Neural cell (in vitro differentiated cells): ENCODE measurements at regions not wholly inside any gene's neighbourhood (a gene's known extent, or its start where the extent isn't known, plus 50 kb on each side); places are given as distances from the start of the nearest gene placed in this dataset.

Experiments
- H2AFZ ChIP-seq: fragments of 200-600, 300-800 bp; sonication (generic), shearing (Covaris generic); 2 replicates; pipeline ENCODE4 v1.6.0; 2014; ENCODE audit warnings: low read depth, mild to moderate bottlenecking, antibody characterized with exemption, low read length, moderate library complexity
- H3F3A ChIP-seq: fragments of 200-600 bp; shearing (Covaris generic); 2 replicates; pipeline ENCODE4 v1.6.1; 2016; ENCODE audit warnings: mild to moderate bottlenecking, moderate library complexity, mixed read lengths, antibody characterized with exemption, low read length; ENCODE audit not compliant: insufficient read depth, poor library complexity, severe bottlenecking
- H3K27ac ChIP-seq: fragments of 200-600, 300-800 bp; sonication (generic), shearing (Covaris generic); 2 replicates; pipeline ENCODE4 v1.5.1; 2014; ENCODE audit warnings: mild to moderate bottlenecking, low read length, moderate library complexity
- H3K27me3 ChIP-seq: fragments of 300-800, 200-600 bp; sonication (generic), shearing (Covaris generic); 2 replicates; pipeline ENCODE4 v1.6.0; 2014; ENCODE audit warnings: mild to moderate bottlenecking, low read depth, low read length, moderate library complexity; ENCODE audit not compliant: insufficient read depth
- H3K36me3 ChIP-seq: fragments of 300-800, 200-600 bp; sonication (generic), shearing (Covaris generic); 2 replicates; pipeline ENCODE4 v1.5.1; 2014; ENCODE audit warnings: mild to moderate bottlenecking, antibody characterized with exemption, low read length, moderate library complexity; ENCODE audit not compliant: insufficient read depth
- H3K4me2 ChIP-seq: fragments of 300-800, 200-600 bp; sonication (generic), shearing (Covaris generic); 2 replicates; pipeline ENCODE4 v1.6.0; 2014; ENCODE audit warnings: mild to moderate bottlenecking, low read length
- H3K4me3 ChIP-seq: fragments of 300-800, 200-600 bp; sonication (generic), shearing (Covaris generic); 2 replicates; pipeline ENCODE4 v1.5.1; 2014; ENCODE audit warnings: mild to moderate bottlenecking, low read length, moderate library complexity
- H3K79me2 ChIP-seq: fragments of 200-600 bp; shearing (Covaris generic); replicated peaks from 2 replicates; pipeline ENCODE4 v1.6.0; 2014; ENCODE audit warnings: mild to moderate bottlenecking, low read length, moderate library complexity; ENCODE audit not compliant: insufficient read depth
- H3K9ac ChIP-seq: fragments of 300-800, 200-600 bp; sonication (generic), shearing (Covaris generic); 2 replicates; pipeline ENCODE4 v1.6.1; 2016; ENCODE audit warnings: mild to moderate bottlenecking, low read length, mixed read lengths
- H3K9me2 ChIP-seq: fragments of 200-600 bp; shearing (Covaris generic); 2 replicates; pipeline ENCODE4 v1.6.1; 2016; ENCODE audit warnings: mild to moderate bottlenecking, low read length, mixed read lengths; ENCODE audit not compliant: insufficient read depth
- H3K9me3 ChIP-seq: fragments of 200-600, 300-800 bp; sonication (generic), shearing (Covaris generic); 2 replicates; pipeline ENCODE4 v1.6.1; 2016; ENCODE audit warnings: mild to moderate bottlenecking, mixed run types, low read length, moderate library complexity, mixed read lengths
- H4K20me1 ChIP-seq: fragments of 200-600 bp; shearing (Covaris generic); 2 replicates; pipeline ENCODE4 v1.6.1; 2016; ENCODE audit warnings: mild to moderate bottlenecking, mixed run types; ENCODE audit not compliant: insufficient read depth
- CTCF ChIP-seq: fragments of 450-650 bp; IDR thresholded peaks from 2 replicates; pipeline ENCODE4 v1.5.1; 2014; ENCODE audit warnings: antibody characterized with exemption, mild to moderate bottlenecking, moderate library complexity; ENCODE audit not compliant: poor library complexity, severe bottlenecking
- EP300 ChIP-seq: fragments of 450-650 bp; conservative IDR thresholded peaks from 2 replicates; pipeline ENCODE4 v1.6.1; 2014; ENCODE audit warnings: antibody characterized with exemption, mild to moderate bottlenecking, moderate library complexity; ENCODE audit not compliant: poor library complexity, severe bottlenecking
- EZH2 ChIP-seq: fragments of 200-600, 300-800 bp; shearing (Covaris generic), sonication (generic); IDR thresholded peaks from 2 replicates; pipeline ENCODE4 v1.6.1; 2014; ENCODE audit warnings: antibody characterized with exemption, low read length, borderline replicate concordance, mild to moderate bottlenecking; ENCODE audit not compliant: insufficient read depth, poor library complexity, severe bottlenecking
- MXI1 ChIP-seq: fragments of 450-650 bp; conservative IDR thresholded peaks from 2 replicates; pipeline ENCODE4 v1.6.1; 2014; ENCODE audit warnings: antibody characterized with exemption, mild to moderate bottlenecking; ENCODE audit not compliant: poor library complexity, severe bottlenecking
- POLR2AphosphoS5 ChIP-seq: IDR thresholded peaks from 2 replicates; pipeline ENCODE4 v1.6.1; 2012
- RAD21 ChIP-seq: fragments of 450-650 bp; conservative IDR thresholded peaks from 2 replicates; pipeline ENCODE4 v1.6.1; 2014; ENCODE audit warnings: antibody characterized with exemption, mild to moderate bottlenecking, moderate library complexity
- REST ChIP-seq: IDR thresholded peaks from 2 replicates; pipeline ENCODE4 v1.6.1; 2012; ENCODE audit warnings: borderline replicate concordance
- SMC3 ChIP-seq: fragments of 450-650 bp; conservative IDR thresholded peaks from 2 replicates; pipeline ENCODE4 v1.6.1; 2014; ENCODE audit warnings: antibody characterized with exemption, mild to moderate bottlenecking, moderate library complexity; ENCODE audit not compliant: poor library complexity
- TAF1 ChIP-seq: IDR thresholded peaks from 2 replicates; pipeline ENCODE4 v1.6.1; 2012; ENCODE audit warnings: low read depth

- H3K36me3 ChIP-seq: no peaks in the 10 kb centered on the region
- TF ChIP-seq EZH2 (no peak), EP300 (no peak), POLR2AphosphoS5 (no peak), SMC3 (no peak), RAD21 (no peak), REST (no peak), MXI1 (no peak), CTCF (no peak), TAF1 (no peak)
Measured at GRCh38 chr16:17917316-17918019, 419.1 kb downstream of the NPIPA8 start.

DNA sequence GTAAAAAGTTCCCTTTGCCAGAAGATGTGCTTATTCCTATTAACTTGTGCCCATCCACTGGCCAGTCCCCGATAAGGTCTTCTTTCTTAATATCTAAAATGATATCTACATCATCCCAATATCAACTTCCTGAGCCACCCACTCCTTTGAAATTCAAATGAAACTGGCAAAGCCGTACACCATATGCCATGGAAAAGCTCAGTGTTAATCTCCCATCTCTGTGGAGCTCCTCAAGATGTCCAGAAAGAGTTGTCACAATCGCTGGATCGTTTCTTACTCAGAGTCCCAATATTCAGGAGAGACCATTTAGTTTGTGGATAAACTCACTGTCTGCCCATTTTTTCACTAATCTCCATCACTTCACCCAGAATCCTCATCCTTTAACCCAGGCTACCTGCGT is 420.7 kb downstream of the NPIPA8 start:
- Histone ChIP-seq H3K9me3 (peaks cover 8% of the 10 kb centered on the region), H3F3A (no peaks in the 10 kb centered on the region), H3K9me2 (no peaks in the 10 kb centered on the region), H3K9ac (no peak overlapping the region), H3K4me3 (no peak overlapping the region), H2AFZ (no peak overlapping the region), H3K79me2 (no peaks in the 10 kb centered on the region), H3K27ac (no peak overlapping the region), H3K27me3 (no peaks in the 10 kb centered on the region), H4K20me1 (no peaks in the 10 kb centered on the region), H3K36me3 (no peaks in the 10 kb centered on the region), H3K4me2 (no peak overlapping the region)
- TF ChIP-seq TAF1 (no peak), REST (no peak), RAD21 (no peak)

More at GRCh38 chr16:17917316-17918019, 419.1 kb downstream of the NPIPA8 start:
- H4K20me1 ChIP-seq: no peaks in the 10 kb centered on the region
- H3K79me2 ChIP-seq: no peaks in the 10 kb centered on the region
- no peak overlapping the region for H3K4me3 ChIP-seq
- no peak overlapping the region for H3K4me2 ChIP-seq
- no peak overlapping the region for H2AFZ ChIP-seq
- H3K9me2 ChIP-seq: no peaks in the 10 kb centered on the region
- no peaks in the 10 kb centered on the region for H3K27me3 ChIP-seq
- no peak overlapping the region for H3K9ac ChIP-seq
- no peak overlapping the region for H3K27ac ChIP-seq
- H3K9me3 ChIP-seq: peaks cover 11% of the 10 kb centered on the region
- no peaks in the 10 kb centered on the region for H3F3A ChIP-seq
